DLD1 (cell line): ENCODE measurements at regions not wholly inside any gene's neighbourhood (a gene's known extent, or its start where the extent isn't known, plus 50 kb on each side); places are given as distances from the start of the nearest gene placed in this dataset.

Experiments
- in situ Hi-C: cut with HindIII; loops from 2 replicates; pipeline ENCODE4 v1.10.0; 2017; ENCODE audit warnings: low sequenced_read_pairs

GRCh38 chr12:98453492-98453891, 61.9 kb upstream of the TMPO start:
- in situ Hi-C loops = no loop called here

- in situ Hi-C loops = no loop called here
Measured at GRCh38 chr12:98456041-98456440, 59.3 kb upstream of the TMPO start.

- in situ Hi-C loops = no loop called here
Measured at GRCh38 chr12:98456576-98457573, 58.5 kb upstream of the TMPO start.

- in situ Hi-C loops = no loop called here
Measured at GRCh38 chr12:98464190-98464589, 51.2 kb upstream of the TMPO start.

GRCh38 chr12:98465505-98465904, 49.9 kb upstream of the TMPO start:
- in situ Hi-C loops = no loop called here
